Pancreas (tissue), 10 donors: ENCODE measurements at regions not wholly inside any gene's neighbourhood (a gene's known extent, or its start where the extent isn't known, plus 50 kb on each side); places are given as distances from the start of the nearest gene placed in this dataset.

Source experiments
- ATAC-seq, 4 donors: fragments of 200-7000 bp; cut with Tn5 transposase; one replicate each; pipeline versions ENCODE4 v1.8.0 to v1.9.1; 2020; ENCODE audit warnings: mild to moderate bottlenecking in 4 of 4, moderate library complexity in 4 of 4
- DNase-seq, 6 donors: peaks; one replicate each; pipeline ENCODE4 v3.0.0-alpha.2; 2020
- FAIRE-seq: peaks from 2 replicates; lab custom pipeline; 2012; peaks lifted over from hg19 to GRCh38; lab: Jason Lieb, UNC
- H3K27ac ChIP-seq, 4 donors: fragments of 200-600 bp; sonication (generic); 1 replicate in 3 of 4; 2 replicates in 1 of 4; pipeline versions ENCODE4 v1.5.0 to v1.8.0; 2020
- H3K27me3 ChIP-seq, 4 donors: fragments of 200-600 bp; one replicate each; pipeline ENCODE4 v1.8.0; 2021
- H3K36me3 ChIP-seq, 3 donors: fragments of 200-600 bp; sonication (generic) in 1 of 3; one replicate each; pipeline versions ENCODE4 v1.5.0 to v1.8.0; 2020 to 2021
- H3K4me1 ChIP-seq, 3 donors: fragments of 200-600 bp; one replicate each; pipeline ENCODE4 v1.8.0; 2021
- H3K4me3 ChIP-seq, 4 donors: fragments of 200-600 bp; sonication (generic) in 2 of 4; one replicate each; pipeline versions ENCODE4 v1.5.0 to v1.8.0; 2020 to 2021
- H3K9me3 ChIP-seq, 4 donors: fragments of 200-600 bp; one replicate each; pipeline ENCODE4 v1.8.0; 2021
- CTCF ChIP-seq, 4 donors: fragments of 200-600 bp; sonication (generic) in 3 of 4; IDR thresholded peaks; one replicate each; pipeline versions ENCODE4 v1.5.0 to v1.8.0; 2021; ENCODE audit warnings: antibody characterized with exemption in 4 of 4
- WGBS, 2 donors: extraction: QIAGEN DNeasy Blood & Tissue Kit; methylation state at CpG; one replicate each; pipeline ENCODE4 v1.1.7; 2013; 5-methylcytosine and 5-hydroxymethylcytosine counted together
- intact Hi-C, 3 donors: fragments of 100-400 bp; cut with DNase I; formaldehyde crosslinking; loops; one replicate each; pipeline versions ENCODE4 v1.11.1 to v1.14.2; 2022
- donor health status: healthy with polysubstance abuse.
- donor health status: DM: no; HTN: no; CAD: no; lungs with moderate emphysema.
- donor health status: DM: no; HTN: no; CAD: no.
- donor health status: control.
- donor health status: control.
- donor health status: Bipolar disorder and iron deficiency.
- donor health status: DM: yes; HTN: yes; CAD: no.
- donor health status: DM: no; HTN: no; CAD: no.
- donor health status: DM: no; HTN: no; CAD: no.
- donor health status: DM: yes; HTN: yes; CAD: no.

- no peaks in the 10 kb centered on the region for H3K4me1 ChIP-seq
- no peaks in the 10 kb centered on the region for H3K9me3 ChIP-seq
- DNase-seq, result no peak
- FAIRE-seq, result no peak
- H3K27ac ChIP-seq, result no peak overlapping the region
- intact Hi-C loops, result no loop called here
- no peak for TF ChIP-seq CTCF (IDR thresholded peaks at IDR 0.05)
- no peak overlapping the region for H3K4me3 ChIP-seq
- 54 to 71% methylated on average over 3 of the region's 3 CpGs for WGBS, 2 donors
- no peaks in the 10 kb centered on the region for H3K36me3 ChIP-seq
- ATAC-seq, result no peak
- no peaks in the 10 kb centered on the region for H3K27me3 ChIP-seq
Measured at GRCh38 chr16:48910214-48910613, 300.2 kb upstream of the N4BP1 start.

GRCh38 chr16:48909231-48909630 lies 299.3 kb upstream of the N4BP1 start:
- intact Hi-C loops, result no loop called here
- 57 to 60% methylated on average over 5 of the region's 5 CpGs for WGBS, 2 donors
- ATAC-seq (peak in 1 of 4 donors; percentile 20), FAIRE-seq (no peak), DNase-seq (no peak)
- Histone ChIP-seq H3K4me3 (no peak overlapping the region), H3K4me1 (no peaks in the 10 kb centered on the region), H3K27me3 (no peaks in the 10 kb centered on the region), H3K36me3 (no peaks in the 10 kb centered on the region), H3K27ac (no peak overlapping the region), H3K9me3 (no peaks in the 10 kb centered on the region)
- no peak for TF ChIP-seq CTCF (IDR thresholded peaks at IDR 0.05)

GRCh38 chr16:48907906-48908634 lies 298.1 kb upstream of the N4BP1 start:
- no peak for TF ChIP-seq CTCF (IDR thresholded peaks at IDR 0.05)
- H3K4me3 ChIP-seq, result no peak overlapping the region
- H3K9me3 ChIP-seq, result no peaks in the 10 kb centered on the region
- no peak overlapping the region for H3K27ac ChIP-seq
- WGBS, 2 donors, result 88 to 92% methylated on average over 10 of the region's 10 CpGs
- ATAC-seq (no peak), DNase-seq (no peak), FAIRE-seq (no peak)
- intact Hi-C loops, result no loop called here
- no peaks in the 10 kb centered on the region for H3K36me3 ChIP-seq
- no peaks in the 10 kb centered on the region for H3K4me1 ChIP-seq
- H3K27me3 ChIP-seq, result no peaks in the 10 kb centered on the region

GRCh38 chr16:48905632-48906505 lies 295.9 kb upstream of the N4BP1 start:
- H3K36me3 ChIP-seq, result no peaks in the 10 kb centered on the region
- intact Hi-C loops, result no loop called here
- WGBS, 2 donors, result 65 to 73% methylated on average over 22 of the region's 22 CpGs
- ATAC-seq (no peak), FAIRE-seq (no peak), DNase-seq (no peak)
- H3K27ac ChIP-seq, result no peak overlapping the region
- no peak for TF ChIP-seq CTCF (IDR thresholded peaks at IDR 0.05)
- H3K4me3 ChIP-seq, result no peak overlapping the region
- no peaks in the 10 kb centered on the region for H3K4me1 ChIP-seq
- H3K27me3 ChIP-seq, result no peaks in the 10 kb centered on the region
- no peaks in the 10 kb centered on the region for H3K9me3 ChIP-seq
